Smooth muscle cell (in vitro differentiated cells): ENCODE measurements at regions not wholly inside any gene's neighbourhood (a gene's known extent, or its start where the extent isn't known, plus 50 kb on each side); places are given as distances from the start of the nearest gene placed in this dataset.
"Not testable (repeated sequence)": the region's sequence is repeated elsewhere in the genome, so short reads cannot be mapped to it uniquely, and the experiment has no call there.

ENCODE experiments used
- DNase-seq: peaks from one replicate; lab custom pipeline; 2025; ENCODE audit not compliant: unreplicated experiment; lab: John Stamatoyannopoulos, UW
- H2AFZ ChIP-seq: fragments of 200-600 bp; sonication (generic); 2 replicates; pipeline ENCODE4 v1.6.0; 2016; ENCODE audit warnings: antibody characterized with exemption, low read depth, mild to moderate bottlenecking
- H3F3A ChIP-seq: fragments of 200-600 bp; sonication (generic); 2 replicates; pipeline ENCODE4 v1.6.0; 2017; ENCODE audit warnings: antibody characterized with exemption, low read depth
- H3K27ac ChIP-seq: fragments of 200-600 bp; sonication (generic); 2 replicates; pipeline ENCODE4 v1.5.1; 2016; ENCODE audit warnings: low read depth, mild to moderate bottlenecking
- H3K27me3 ChIP-seq: fragments of 200-600 bp; sonication (generic); 2 replicates; pipeline ENCODE4 v1.6.1; 2016; ENCODE audit warnings: low read depth, mild to moderate bottlenecking
- H3K36me3 ChIP-seq: fragments of 200-600 bp; sonication (generic); 2 replicates; pipeline ENCODE4 v1.5.1; 2016; ENCODE audit warnings: low read depth
- H3K4me1 ChIP-seq: fragments of 200-600 bp; sonication (generic); 2 replicates; pipeline ENCODE4 v1.5.1; 2016; ENCODE audit warnings: low read depth
- H3K4me2 ChIP-seq: fragments of 200-600 bp; sonication (generic); 2 replicates; pipeline ENCODE4 v1.6.0; 2016; ENCODE audit warnings: mild to moderate bottlenecking
- H3K4me3 ChIP-seq: fragments of 200-600 bp; sonication (generic); 2 replicates; pipeline ENCODE4 v1.5.1; 2016; ENCODE audit warnings: mild to moderate bottlenecking
- H3K79me2 ChIP-seq: fragments of 200-600 bp; sonication (generic); 2 replicates; pipeline ENCODE4 v1.6.0; 2016; ENCODE audit warnings: low read depth, mild to moderate bottlenecking
- H3K9ac ChIP-seq: fragments of 200-600 bp; sonication (generic); 2 replicates; pipeline ENCODE4 v1.6.0; 2016; ENCODE audit warnings: low read depth
- H3K9me3 ChIP-seq: fragments of 200-600 bp; sonication (generic); replicated peaks from 2 replicates; pipeline ENCODE4 v1.5.1; 2016; ENCODE audit warnings: low read depth
- H4K20me1 ChIP-seq: fragments of 200-600 bp; sonication (generic); 2 replicates; pipeline ENCODE4 v1.6.0; 2016; ENCODE audit warnings: low read depth
- CTCF ChIP-seq: fragments of 200-600 bp; sonication (generic); IDR thresholded peaks from 2 replicates; pipeline ENCODE4 v1.5.1; 2017; ENCODE audit warnings: borderline replicate concordance, mild to moderate bottlenecking, antibody characterized with exemption; ENCODE audit not compliant: insufficient read depth, poor library complexity, severe bottlenecking
- WGBS: methylation state at CpG from one replicate; pipeline ENCODE4 v1.1.7; 2016; ENCODE audit warnings: low lambda C conversion rate; 5-methylcytosine and 5-hydroxymethylcytosine counted together

DNA sequence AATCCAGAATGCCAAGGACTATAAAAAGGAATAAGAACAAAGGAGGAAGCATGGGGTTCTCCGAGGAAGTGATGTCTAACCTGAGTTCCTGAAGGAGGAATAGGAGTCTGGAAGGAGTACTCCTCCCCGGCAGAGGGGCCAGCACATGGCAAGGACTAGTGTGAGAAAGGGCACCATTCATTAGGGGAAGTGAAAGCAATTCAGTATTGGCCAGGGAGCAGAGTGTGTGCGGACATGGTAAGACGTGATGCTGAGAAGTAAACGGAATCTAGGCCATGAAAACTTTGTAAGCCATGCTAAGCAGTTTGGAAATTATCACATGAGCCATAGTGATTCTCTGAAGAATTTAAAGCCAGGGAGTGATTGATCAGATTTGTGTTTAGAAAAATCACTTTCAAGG, 218.9 kb upstream of the PRDM1 start:
- WGBS = 97% methylated on average over 5 of the region's 5 CpGs
- no peak overlapping the region for H3K4me3 ChIP-seq
- H3K4me2 ChIP-seq = no peak overlapping the region

DNA sequence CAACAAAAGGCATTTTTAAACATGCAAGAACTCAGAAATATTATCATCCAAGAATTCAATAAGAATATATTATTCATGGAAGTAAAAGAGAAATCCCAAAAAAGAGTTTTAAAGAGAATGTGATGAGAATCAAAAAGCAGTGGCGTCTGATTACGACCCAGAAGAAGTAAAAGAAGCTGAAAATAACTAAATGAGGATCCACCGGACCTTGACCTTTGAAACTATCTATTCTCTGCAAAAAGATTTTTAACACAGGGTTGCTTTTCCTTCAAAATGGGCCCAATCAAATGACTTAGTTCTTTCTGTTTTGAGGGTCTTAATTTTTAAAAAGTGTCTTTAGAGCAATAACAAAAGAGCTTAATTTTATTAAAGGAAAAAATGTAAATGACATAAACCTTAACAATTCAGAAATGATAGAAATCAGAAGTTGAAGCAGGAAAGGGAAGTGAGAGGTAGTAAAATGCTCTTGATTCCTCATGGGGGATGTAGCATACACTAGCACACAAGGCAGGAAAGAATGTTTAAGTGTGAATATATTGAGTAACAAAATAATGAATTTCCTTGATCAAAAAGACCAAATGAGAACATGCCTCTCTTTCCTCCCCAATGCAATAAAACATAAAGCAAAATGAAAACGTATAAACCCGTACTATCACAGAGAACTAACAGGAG, 223.1 kb upstream of the PRDM1 start:
- H3K4me2 ChIP-seq = no peak overlapping the region

More for the DNA sequence above, 218.9 kb upstream of the PRDM1 start:
- Histone ChIP-seq H3K9ac (no peak overlapping the region), H3K79me2 (no peaks in the 10 kb centered on the region), H4K20me1 (no peaks in the 10 kb centered on the region), H3K36me3 (no peaks in the 10 kb centered on the region), H3K27ac (no peak overlapping the region), H3K4me1 (no peaks in the 10 kb centered on the region), H3F3A (no peaks in the 10 kb centered on the region), H3K27me3 (no peaks in the 10 kb centered on the region), H2AFZ (no peak overlapping the region), H3K9me3 (no peaks in the 10 kb centered on the region)
- no peak for TF ChIP-seq CTCF
- no peak for DNase-seq

DNA sequence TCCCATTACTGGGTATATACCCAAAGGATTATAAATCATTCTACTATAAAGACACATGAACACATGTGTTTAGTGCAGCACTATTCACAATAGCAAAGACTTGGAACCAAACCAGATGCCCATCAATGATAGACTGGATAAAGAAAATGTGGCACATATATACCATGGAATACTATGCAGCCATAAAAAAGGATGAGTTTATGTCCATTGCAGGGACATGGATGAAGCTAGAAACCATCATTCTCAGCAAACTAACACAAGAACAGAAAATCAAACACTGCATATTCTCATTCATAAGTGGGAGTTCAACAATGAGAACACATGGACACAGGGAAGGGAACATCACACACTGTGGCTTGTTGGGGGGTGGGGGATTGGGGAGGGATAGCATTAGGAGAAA, 225.2 kb upstream of the PRDM1 start:
- not testable (repeated sequence) for H3K4me2 ChIP-seq, H3K27me3 ChIP-seq, H3K27ac ChIP-seq, H3K9ac ChIP-seq, H3K4me1 ChIP-seq, H4K20me1 ChIP-seq, H3K4me3 ChIP-seq, H2AFZ ChIP-seq, H3F3A ChIP-seq, H3K36me3 ChIP-seq, H3K79me2 ChIP-seq, DNase-seq, H3K9me3 ChIP-seq

More for the DNA sequence above, 223.1 kb upstream of the PRDM1 start:
- DNase-seq = no peak
- Histone ChIP-seq H3F3A (no peaks in the 10 kb centered on the region), H3K27me3 (no peaks in the 10 kb centered on the region), H3K9me3 (no peaks in the 10 kb centered on the region), H3K79me2 (no peaks in the 10 kb centered on the region), H4K20me1 (no peaks in the 10 kb centered on the region), H3K27ac (no peak overlapping the region), H3K4me1 (no peaks in the 10 kb centered on the region), H2AFZ (no peak overlapping the region), H3K4me3 (no peak overlapping the region), H3K9ac (no peak overlapping the region), H3K36me3 (no peaks in the 10 kb centered on the region)
- 94% methylated on average over 5 of the region's 5 CpGs for WGBS
- TF ChIP-seq CTCF = no peak

- Histone ChIP-seq H3K36me3 (no peaks in the 10 kb centered on the region), H4K20me1 (no peaks in the 10 kb centered on the region), H3K27ac (no peak overlapping the region), H3K79me2 (no peaks in the 10 kb centered on the region), H3K27me3 (no peaks in the 10 kb centered on the region), H3K4me3 (no peak overlapping the region), H3K4me2 (no peak overlapping the region), H3K4me1 (no peaks in the 10 kb centered on the region), H3F3A (no peaks in the 10 kb centered on the region), H3K9me3 (no peaks in the 10 kb centered on the region), H3K9ac (no peak overlapping the region), H2AFZ (no peak overlapping the region)
- no peak for DNase-seq
- no peak for TF ChIP-seq CTCF
- 100% methylated on average over 1 of the region's 1 CpG for WGBS
These were observed 226.7 kb upstream of the PRDM1 start for GRCh38 chr6:105859457-105859856.

DNA sequence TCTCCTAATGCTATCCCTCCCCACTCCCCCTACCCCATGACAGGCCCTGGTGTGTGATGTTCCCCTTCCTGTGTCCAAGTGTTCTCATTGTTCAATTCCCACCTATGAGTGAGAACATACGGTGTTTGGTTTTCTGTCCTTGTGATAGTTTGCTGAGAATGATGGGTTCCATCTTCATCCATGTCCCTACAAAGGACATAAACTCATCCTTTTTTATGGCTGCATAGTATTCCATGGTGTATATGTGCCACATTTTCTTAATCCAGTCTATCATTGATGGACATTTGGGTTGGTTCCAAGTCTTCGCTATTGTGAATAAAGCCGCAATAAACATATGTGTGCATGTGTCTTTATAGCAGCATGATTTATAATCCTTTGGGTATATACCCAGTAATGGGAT, 227.5 kb upstream of the PRDM1 start:
- H3K79me2 ChIP-seq, H3K36me3 ChIP-seq, H3K4me3 ChIP-seq, H3F3A ChIP-seq, H4K20me1 ChIP-seq, H3K4me1 ChIP-seq, H3K4me2 ChIP-seq, H3K27me3 ChIP-seq, H3K9ac ChIP-seq, H3K27ac ChIP-seq, DNase-seq, H3K9me3 ChIP-seq, H2AFZ ChIP-seq: not testable (repeated sequence)
- whole genome bisulfite sequencing = 94% methylated on average over 3 of the region's 3 CpGs
